IPS-15b (cell line): ENCODE measurements at regions not wholly inside any gene's neighbourhood (a gene's known extent, or its start where the extent isn't known, plus 50 kb on each side); places are given as distances from the start of the nearest gene placed in this dataset.

Experiments used
- H3K27me3 ChIP-seq: one replicate; pipeline ENCODE4 v1.6.1; 2013; ENCODE audit warnings: low read length; ENCODE audit not compliant: control insufficient read depth, insufficient read depth
- H3K36me3 ChIP-seq: one replicate; pipeline ENCODE4 v1.6.1; 2013; ENCODE audit warnings: low read length; ENCODE audit not compliant: control insufficient read depth, insufficient read depth
- H3K4me1 ChIP-seq: one replicate; pipeline ENCODE4 v1.6.1; 2013; ENCODE audit warnings: mild to moderate bottlenecking, low read length; ENCODE audit not compliant: control insufficient read depth, insufficient read depth
- H3K4me3 ChIP-seq: one replicate; pipeline ENCODE4 v1.5.1; 2013; ENCODE audit warnings: low read depth, low read length
- H3K9ac ChIP-seq: one replicate; pipeline ENCODE4 v1.6.1; 2013; ENCODE audit warnings: low read depth, mild to moderate bottlenecking, low read length
- H3K9me3 ChIP-seq: one replicate; pipeline ENCODE4 v1.6.1; 2013; ENCODE audit warnings: mild to moderate bottlenecking, low read length; ENCODE audit not compliant: control insufficient read depth, insufficient read depth

DNA sequence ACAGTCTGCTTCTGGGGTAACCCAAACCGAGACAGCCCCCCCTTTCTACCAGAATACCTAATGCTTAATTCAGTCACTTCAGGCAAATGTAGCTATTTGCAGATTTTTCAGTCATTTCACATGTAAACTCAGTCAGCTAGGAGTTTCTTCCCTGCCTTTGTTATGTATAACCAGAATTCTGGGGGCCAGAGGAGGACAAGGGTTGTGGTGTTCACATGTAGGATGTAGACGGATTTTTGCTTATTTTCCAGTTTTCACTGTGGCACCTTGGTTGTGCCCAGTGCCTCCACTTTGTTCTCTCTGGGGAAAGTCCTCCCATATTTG is 51.1 kb downstream of the PROKR2 start:
- H3K4me1 ChIP-seq: peaks cover 29% of the 10 kb centered on the region
- H3K36me3 ChIP-seq: no peaks in the 10 kb centered on the region
- H3K9ac ChIP-seq: no peak overlapping the region
- peak overlapping the region; percentile 28 for H3K4me3 ChIP-seq
- no peaks in the 10 kb centered on the region for H3K27me3 ChIP-seq
- no peaks in the 10 kb centered on the region for H3K9me3 ChIP-seq

DNA sequence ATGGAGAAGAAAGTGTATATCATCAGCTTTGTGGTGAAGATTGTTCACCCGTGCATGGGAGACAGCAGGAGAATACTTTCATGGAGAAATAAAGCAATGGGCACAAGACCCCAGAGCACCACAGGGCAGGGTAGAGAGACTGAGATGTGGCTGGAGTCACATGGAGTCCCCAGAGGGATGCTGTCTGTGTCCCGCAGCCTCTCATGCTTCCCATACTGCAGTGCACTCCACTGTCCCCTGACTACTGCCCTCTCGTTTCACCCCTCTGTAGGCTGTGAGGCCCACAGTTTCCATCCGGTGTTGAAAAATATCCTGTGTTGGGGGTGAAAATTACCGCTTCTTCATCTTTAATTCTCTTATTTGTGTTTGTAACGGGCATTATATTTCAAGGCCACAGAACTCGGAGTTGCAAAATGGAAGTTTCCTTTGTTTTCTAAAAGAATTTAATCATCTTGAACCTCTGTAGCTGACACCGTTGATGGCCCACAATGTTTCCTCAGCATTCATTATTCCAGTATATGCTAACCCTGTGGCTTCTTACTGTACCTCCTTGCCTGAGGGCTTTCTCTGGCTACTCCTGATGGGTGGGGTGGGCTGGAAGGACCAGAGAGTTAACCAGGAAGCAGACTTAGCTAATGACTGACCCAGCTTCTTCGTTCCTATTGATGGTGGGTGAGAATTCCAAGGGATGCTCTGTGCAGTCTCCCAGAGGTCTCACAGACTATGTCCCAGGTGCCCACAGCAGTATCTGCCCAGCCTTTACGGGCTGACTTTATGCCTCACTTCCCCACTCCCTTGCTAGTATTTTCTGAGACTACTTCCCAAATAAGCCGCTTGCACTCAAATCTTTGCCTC is 51.7 kb downstream of the PROKR2 start:
- no peak overlapping the region for H3K4me3 ChIP-seq
- H3K4me1 ChIP-seq: peaks cover 25% of the 10 kb centered on the region
- no peaks in the 10 kb centered on the region for H3K27me3 ChIP-seq
- H3K9me3 ChIP-seq: no peaks in the 10 kb centered on the region
- no peaks in the 10 kb centered on the region for H3K36me3 ChIP-seq
- no peak overlapping the region for H3K9ac ChIP-seq

DNA sequence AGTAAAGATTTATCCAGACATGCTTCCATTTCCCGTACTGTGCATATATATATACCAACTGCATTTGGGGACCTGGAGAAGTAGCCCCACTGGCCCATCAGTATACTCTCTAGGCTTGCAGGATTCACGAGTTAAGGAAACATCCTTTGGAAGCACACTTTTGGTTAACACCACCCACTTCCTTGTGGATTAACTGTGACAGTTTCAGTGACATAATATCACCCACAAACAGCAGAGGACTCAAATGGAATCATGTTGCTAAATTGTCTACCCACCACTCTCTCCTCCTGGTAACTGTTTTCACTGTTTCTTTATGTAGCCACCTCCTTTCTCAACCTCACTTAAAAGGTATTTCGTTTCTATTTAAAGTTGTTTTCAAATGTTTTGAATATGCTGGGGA is 55.0 kb downstream of the PROKR2 start:
- H3K9ac ChIP-seq: no peak overlapping the region
- H3K9me3 ChIP-seq: no peaks in the 10 kb centered on the region
- H3K4me1 ChIP-seq: peaks cover 23% of the 10 kb centered on the region
- no peaks in the 10 kb centered on the region for H3K27me3 ChIP-seq
- no peaks in the 10 kb centered on the region for H3K36me3 ChIP-seq
- H3K4me3 ChIP-seq: no peak overlapping the region

DNA sequence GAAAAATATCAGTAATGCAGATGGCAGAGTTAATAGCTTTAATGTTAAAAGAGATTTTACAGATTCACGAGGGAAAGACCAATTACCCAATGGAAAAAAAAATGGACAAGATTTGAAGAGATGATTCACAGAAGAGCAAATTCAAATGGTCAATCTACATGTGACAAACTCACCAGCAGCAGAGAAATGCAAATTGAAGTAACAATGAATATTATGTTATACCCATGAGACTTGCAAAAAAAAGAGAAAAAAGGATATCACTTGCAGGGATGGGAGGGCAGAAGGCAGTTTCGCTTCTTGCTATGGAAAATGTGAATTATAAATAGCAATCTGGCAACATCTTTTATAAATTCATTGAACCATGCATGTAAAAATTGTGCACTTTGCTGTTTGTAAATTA is 55.9 kb downstream of the PROKR2 start:
- H3K27me3 ChIP-seq: no peaks in the 10 kb centered on the region
- H3K36me3 ChIP-seq: no peaks in the 10 kb centered on the region
- no peak overlapping the region for H3K4me3 ChIP-seq
- peaks cover 20% of the 10 kb centered on the region for H3K4me1 ChIP-seq
- H3K9ac ChIP-seq: no peak overlapping the region
- H3K9me3 ChIP-seq: no peaks in the 10 kb centered on the region
